Trophoblast cell (in vitro differentiated cells and primary cell): ENCODE measurements at regions not wholly inside any gene's neighbourhood (a gene's known extent, or its start where the extent isn't known, plus 50 kb on each side); places are given as distances from the start of the nearest gene placed in this dataset.

ENCODE experiments used
- DNase-seq, 2 donors: peaks; one replicate each; pipeline ENCODE4 v3.0.0-alpha.2; 2016
- H2AFZ ChIP-seq: 2 replicates; pipeline ENCODE4 v1.6.1; 2013; ENCODE audit warnings: low read length, moderate library complexity, mild to moderate bottlenecking; ENCODE audit not compliant: insufficient read depth, poor library complexity
- H2AK5ac ChIP-seq: 2 replicates; pipeline ENCODE4 v1.6.1; 2013; ENCODE audit warnings: mild to moderate bottlenecking, low read length
- H2BK120ac ChIP-seq: 2 replicates; pipeline ENCODE4 v1.6.1; 2013; ENCODE audit warnings: low read length, mild to moderate bottlenecking, moderate library complexity; ENCODE audit not compliant: insufficient read depth, poor library complexity
- H2BK12ac ChIP-seq: 2 replicates; pipeline ENCODE4 v1.6.1; 2013; ENCODE audit warnings: mild to moderate bottlenecking, low read length, moderate library complexity
- H2BK5ac ChIP-seq: 2 replicates; pipeline ENCODE4 v1.6.1; 2013; ENCODE audit warnings: low read length, low read depth, moderate library complexity, mild to moderate bottlenecking; ENCODE audit not compliant: poor library complexity
- H3K14ac ChIP-seq: 2 replicates; pipeline ENCODE4 v1.6.1; 2013; ENCODE audit warnings: mild to moderate bottlenecking, low read length
- H3K18ac ChIP-seq: 2 replicates; pipeline ENCODE4 v1.6.1; 2013; ENCODE audit warnings: mild to moderate bottlenecking, low read length
- H3K23ac ChIP-seq: 2 replicates; pipeline ENCODE4 v1.6.1; 2013; ENCODE audit warnings: low read length
- H3K27ac ChIP-seq: 2 replicates; pipeline ENCODE4 v1.5.1; 2013; ENCODE audit warnings: low read depth, mild to moderate bottlenecking, inconsistent platforms, low read length, moderate library complexity
- H3K27me3 ChIP-seq: 2 replicates; pipeline ENCODE4 v1.6.1; 2013; ENCODE audit warnings: inconsistent platforms, mild to moderate bottlenecking, low read length, moderate library complexity; ENCODE audit not compliant: insufficient read depth
- H3K36me3 ChIP-seq, 2 experiments: 1 replicate in 1 of 2; 2 replicates in 1 of 2; pipeline ENCODE4 v1.6.1; 2013; ENCODE audit warnings: low read length in 2 of 2, mild to moderate bottlenecking in 2 of 2, moderate library complexity in 1 of 2; ENCODE audit not compliant: insufficient read depth in 2 of 2, control insufficient read depth in 1 of 2
- H3K4ac ChIP-seq: 2 replicates; pipeline ENCODE4 v1.6.1; 2013; ENCODE audit warnings: low read depth, mild to moderate bottlenecking, low read length, moderate library complexity
- H3K4me1 ChIP-seq, 2 experiments: 1 replicate in 1 of 2; 2 replicates in 1 of 2; pipeline ENCODE4 v1.6.1; 2013; ENCODE audit warnings: low read length in 2 of 2, mild to moderate bottlenecking in 2 of 2, moderate library complexity in 1 of 2; ENCODE audit not compliant: insufficient read depth in 2 of 2, control insufficient read depth in 1 of 2
- H3K4me2 ChIP-seq: 2 replicates; pipeline ENCODE4 v1.6.1; 2013; ENCODE audit warnings: inconsistent platforms, mild to moderate bottlenecking, low read length, moderate library complexity
- H3K4me3 ChIP-seq: 2 replicates; pipeline ENCODE4 v1.5.1; 2013; ENCODE audit warnings: mild to moderate bottlenecking, low read depth, low read length, inconsistent platforms
- H3K79me1 ChIP-seq: one replicate; pipeline ENCODE4 v1.6.1; 2013; ENCODE audit warnings: low read length
- H3K79me2 ChIP-seq: 2 replicates; pipeline ENCODE4 v1.6.1; 2013; ENCODE audit warnings: low read length, mild to moderate bottlenecking; ENCODE audit not compliant: control insufficient read depth, insufficient read depth, poor library complexity
- H3K9ac ChIP-seq: 2 replicates; pipeline ENCODE4 v1.6.1; 2013; ENCODE audit warnings: mild to moderate bottlenecking, low read length
- H3K9me3 ChIP-seq: 2 replicates; pipeline ENCODE4 v1.6.1; 2013; ENCODE audit warnings: low read depth, mild to moderate bottlenecking, control low read depth, inconsistent platforms, low read length; ENCODE audit not compliant: insufficient read depth
- H4K12ac ChIP-seq: 2 replicates; pipeline ENCODE4 v1.6.1; 2013; ENCODE audit warnings: low read depth, mild to moderate bottlenecking, low read length, moderate library complexity
- H4K8ac ChIP-seq: 2 replicates; pipeline ENCODE4 v1.6.1; 2013; ENCODE audit warnings: low read depth, mild to moderate bottlenecking, low read length, moderate library complexity
- H4K91ac ChIP-seq: one replicate; pipeline ENCODE4 v1.6.1; 2013; ENCODE audit warnings: low read depth, mild to moderate bottlenecking, low read length, moderate library complexity
- WGBS: extraction: QIAGEN DNeasy Blood & Tissue Kit; methylation state at CpG from one replicate; pipeline ENCODE4 v1.1.7; 2013; ENCODE audit warnings: missing lambda C conversion rate; ENCODE audit not compliant: insufficient read length, insufficient coverage; ENCODE audit errors: extremely low coverage; 5-methylcytosine and 5-hydroxymethylcytosine counted together

DNA sequence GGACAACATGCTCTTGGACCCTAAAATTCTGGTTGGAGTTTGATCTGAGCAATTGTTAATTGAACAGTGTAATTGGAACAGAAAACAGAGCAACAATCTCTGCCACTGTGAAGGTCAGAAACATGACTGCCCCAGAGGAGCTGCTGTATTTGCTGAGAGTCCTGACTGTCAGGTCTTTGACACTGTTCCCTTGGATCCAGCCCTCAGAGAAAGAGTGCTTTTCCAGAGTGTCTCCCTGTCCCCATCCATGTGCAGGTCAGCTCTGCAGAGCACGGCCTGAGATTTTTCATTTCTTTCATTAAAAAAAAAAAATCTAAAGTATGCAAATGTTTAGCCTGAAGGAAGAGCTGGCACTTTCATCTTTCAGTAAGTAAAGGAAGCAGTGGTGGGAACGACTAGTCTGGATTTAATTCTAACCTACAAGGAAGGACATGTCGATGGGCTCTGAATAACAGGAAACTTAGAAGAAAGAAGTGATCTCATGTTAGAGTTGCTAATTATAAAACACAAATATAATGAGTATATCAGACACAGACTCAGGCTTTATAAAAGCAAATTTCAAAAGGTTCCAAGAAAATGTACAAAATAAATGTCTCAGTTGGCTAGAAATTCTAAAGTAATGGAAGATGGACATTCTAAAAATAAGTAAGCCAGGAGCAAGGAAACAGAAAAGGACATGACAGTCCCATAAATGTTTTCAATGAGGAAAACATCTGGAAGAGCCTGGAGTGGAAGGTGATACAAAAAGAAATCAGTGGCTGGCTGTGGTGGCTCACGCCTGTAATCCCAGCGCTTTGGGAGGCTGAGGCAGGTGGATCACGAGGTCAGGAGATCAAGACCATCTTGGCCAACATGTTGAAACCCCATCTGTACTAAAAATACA lies 876.5 kb downstream of the EPHA4 start:
- H3K4me1 ChIP-seq = no peaks in the 10 kb centered on the region
- H2AK5ac ChIP-seq = no peak overlapping the region
- no peak overlapping the region for H3K4ac ChIP-seq
- H2BK12ac ChIP-seq = no peak overlapping the region
- H3K27ac ChIP-seq = no peak overlapping the region
- no peak overlapping the region for H3K4me3 ChIP-seq
- no peak overlapping the region for H3K4me2 ChIP-seq
- no peak overlapping the region for H4K12ac ChIP-seq
- H3K9me3 ChIP-seq = no peaks in the 10 kb centered on the region
- H2BK120ac ChIP-seq = no peak overlapping the region
- DNase-seq = no peak
- H3K9ac ChIP-seq = no peak overlapping the region
- H3K14ac ChIP-seq = no peak overlapping the region
- WGBS = no CpG with 5 or more reads among the region's 6 CpGs
- H2BK5ac ChIP-seq = no peak overlapping the region
- no peaks in the 10 kb centered on the region for H3K79me2 ChIP-seq
- H3K27me3 ChIP-seq = no peaks in the 10 kb centered on the region
- H3K79me1 ChIP-seq = no peaks in the 10 kb centered on the region
- H4K91ac ChIP-seq = no peak overlapping the region
- no peak overlapping the region for H3K23ac ChIP-seq
- H3K18ac ChIP-seq = no peak overlapping the region
- H3K36me3 ChIP-seq = no peaks in the 10 kb centered on the region
- no peak overlapping the region for H4K8ac ChIP-seq
- H2AFZ ChIP-seq = no peak overlapping the region

- H3K4me1 ChIP-seq = no peaks in the 10 kb centered on the region
- H3K9ac ChIP-seq = no peak overlapping the region
- H4K8ac ChIP-seq = no peak overlapping the region
- no peak overlapping the region for H3K14ac ChIP-seq
- no peak overlapping the region for H3K4me2 ChIP-seq
- no peak for DNase-seq
- H3K36me3 ChIP-seq = no peaks in the 10 kb centered on the region
- H2AFZ ChIP-seq = no peak overlapping the region
- H3K79me2 ChIP-seq = no peaks in the 10 kb centered on the region
- no peaks in the 10 kb centered on the region for H3K9me3 ChIP-seq
- no peak overlapping the region for H3K4me3 ChIP-seq
- no peak overlapping the region for H3K18ac ChIP-seq
- no peak overlapping the region for H2BK12ac ChIP-seq
- no peaks in the 10 kb centered on the region for H3K79me1 ChIP-seq
- H3K27me3 ChIP-seq = no peaks in the 10 kb centered on the region
- no peak overlapping the region for H4K91ac ChIP-seq
- no peak overlapping the region for H2BK5ac ChIP-seq
- no peak overlapping the region for H2BK120ac ChIP-seq
- no CpG with 5 or more reads among the region's 6 CpGs for WGBS
- no peak overlapping the region for H4K12ac ChIP-seq
- no peak overlapping the region for H3K23ac ChIP-seq
- no peak overlapping the region for H3K27ac ChIP-seq
- H3K4ac ChIP-seq = no peak overlapping the region
- H2AK5ac ChIP-seq = no peak overlapping the region
Measured at GRCh38 chr2:220696280-220696669, 875.8 kb downstream of the EPHA4 start.

DNA sequence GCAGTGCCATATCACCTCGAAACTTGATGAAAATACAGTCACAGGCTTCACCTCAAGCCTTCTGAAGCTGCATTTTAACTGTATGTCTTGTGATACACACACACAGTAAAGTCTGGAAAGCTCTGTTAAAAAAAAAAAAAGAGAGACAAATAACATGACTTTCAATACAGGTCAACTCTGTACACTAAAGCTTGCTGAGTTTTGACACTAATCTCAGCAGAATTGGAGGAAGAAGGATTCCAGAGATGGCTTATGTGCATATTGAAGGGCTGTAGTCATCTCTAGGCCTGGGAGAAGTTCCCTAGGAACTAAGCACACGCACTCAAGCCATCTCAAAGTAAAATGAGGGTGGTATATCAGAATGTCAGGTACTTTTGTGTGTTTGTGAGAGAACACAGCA lies 875.1 kb downstream of the EPHA4 start:
- Histone ChIP-seq H3K4me1 (no peaks in the 10 kb centered on the region), H4K91ac (no peak overlapping the region), H3K36me3 (no peaks in the 10 kb centered on the region), H2AK5ac (no peak overlapping the region), H3K27ac (no peak overlapping the region), H3K4ac (no peak overlapping the region), H3K79me1 (no peaks in the 10 kb centered on the region), H3K27me3 (no peaks in the 10 kb centered on the region), H3K9ac (no peak overlapping the region), H2AFZ (no peak overlapping the region), H2BK12ac (no peak overlapping the region), H2BK120ac (no peak overlapping the region), H3K9me3 (no peaks in the 10 kb centered on the region), H3K18ac (no peak overlapping the region), H3K4me2 (no peak overlapping the region), H3K4me3 (no peak overlapping the region), H3K14ac (no peak overlapping the region), H4K12ac (no peak overlapping the region), H2BK5ac (no peak overlapping the region), H3K23ac (no peak overlapping the region), H4K8ac (no peak overlapping the region), H3K79me2 (no peaks in the 10 kb centered on the region)
- no CpG with 5 or more reads among the region's 2 CpGs for WGBS
- no peak for DNase-seq

DNA sequence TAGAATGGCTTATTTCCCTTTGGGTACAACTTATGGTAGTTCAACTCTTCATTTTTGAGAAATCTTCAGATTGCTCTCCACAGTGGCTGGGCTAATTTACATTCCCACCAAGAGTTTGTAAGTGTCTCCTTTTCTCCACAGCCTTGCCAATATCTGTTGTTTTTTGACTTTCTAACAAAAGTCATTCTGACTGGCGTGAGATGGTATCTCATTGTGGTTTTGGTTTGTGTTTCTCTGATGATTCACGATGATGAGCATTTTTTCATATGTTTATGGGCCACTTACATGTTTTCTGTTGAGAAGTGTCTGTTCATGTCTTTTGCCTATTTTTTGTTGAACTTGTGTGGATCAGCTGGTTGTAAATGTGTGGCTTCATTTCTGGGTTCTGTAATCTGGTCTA lies 871.0 kb downstream of the EPHA4 start:
- Histone ChIP-seq H3K18ac (no peak overlapping the region), H3K27me3 (no peaks in the 10 kb centered on the region), H2AK5ac (no peak overlapping the region), H3K4me3 (no peak overlapping the region), H2BK12ac (no peak overlapping the region), H4K91ac (no peak overlapping the region), H3K79me2 (no peaks in the 10 kb centered on the region), H3K9me3 (no peaks in the 10 kb centered on the region), H3K9ac (no peak overlapping the region), H4K12ac (no peak overlapping the region), H3K4me2 (no peak overlapping the region), H2BK5ac (no peak overlapping the region), H3K23ac (no peak overlapping the region), H3K27ac (no peak overlapping the region), H2AFZ (no peak overlapping the region), H3K14ac (no peak overlapping the region), H3K4me1 (no peaks in the 10 kb centered on the region), H3K79me1 (no peaks in the 10 kb centered on the region), H2BK120ac (no peak overlapping the region), H3K36me3 (no peaks in the 10 kb centered on the region), H4K8ac (no peak overlapping the region), H3K4ac (no peak overlapping the region)
- no peak for DNase-seq
- WGBS = no CpG with 5 or more reads among the region's 2 CpGs
